IMR-90 (cell line): ENCODE measurements at regions not wholly inside any gene's neighbourhood (a gene's known extent, or its start where the extent isn't known, plus 50 kb on each side); places are given as distances from the start of the nearest gene placed in this dataset.

Experiments used
- ATAC-seq: fragments of 200-7000 bp; cut with Tn5 transposase; 2 replicates; pipeline ENCODE4 v1.9.1; 2020; ENCODE audit warnings: low read depth, mild to moderate bottlenecking, moderate library complexity
- BruUV-seq: library from RNA; stranded (reverse); fragments of 400-500 nt; replicated peaks from 2 replicates; lab custom pipeline; 2021; lab: Mats Ljungman, UMichigan
- CTCF ChIA-PET: fragments of 300-600 bp; formaldehyde crosslinking; extraction: SDS; loops from one replicate; lab custom pipeline; 2021; ENCODE audit warnings: antibody characterized with exemption; lab: Yijun Ruan, JAX
- POLR2A ChIA-PET: fragments of 300-600 bp; sonication (Branson Sonifier 250); formaldehyde crosslinking; loops from one replicate; lab custom pipeline; 2022; ENCODE audit warnings: antibody characterized with exemption; ENCODE audit not compliant: unreplicated experiment; lab: Charles Lee
- DNase-seq: peaks from one replicate; pipeline ENCODE4 v3.0.0; 2013
- H2AFZ ChIP-seq: replicated peaks from 2 replicates; pipeline ENCODE3; 2013; ENCODE audit warnings: low read length, mild to moderate bottlenecking; ENCODE audit not compliant: poor library complexity
- H2AK5ac ChIP-seq: 2 replicates; pipeline ENCODE4 v1.6.1; 2013; ENCODE audit warnings: low read depth, low read length, inconsistent platforms
- H2AK9ac ChIP-seq: replicated peaks from 2 replicates; pipeline ENCODE3; 2013; ENCODE audit warnings: mild to moderate bottlenecking, low read depth, low read length, moderate library complexity; ENCODE audit not compliant: poor library complexity
- H2BK120ac ChIP-seq: 2 replicates; pipeline ENCODE4 v1.6.1; 2013; ENCODE audit warnings: low read depth, low read length, inconsistent platforms
- H2BK15ac ChIP-seq: 3 replicates; pipeline ENCODE4 v1.6.1; 2013; ENCODE audit warnings: low read depth, low read length, inconsistent platforms
- H2BK20ac ChIP-seq: 2 replicates; pipeline ENCODE4 v1.6.1; 2013; ENCODE audit warnings: low read depth, mild to moderate bottlenecking, inconsistent platforms, low read length, moderate library complexity
- H2BK5ac ChIP-seq: 2 replicates; pipeline ENCODE4 v1.6.1; 2013; ENCODE audit warnings: mild to moderate bottlenecking, low read depth, low read length, inconsistent platforms; ENCODE audit not compliant: poor library complexity, severe bottlenecking
- H3K14ac ChIP-seq: replicated peaks from 2 replicates; pipeline ENCODE4 v1.6.1; 2013; ENCODE audit warnings: low read depth, low read length, inconsistent platforms
- H3K18ac ChIP-seq: 2 replicates; pipeline ENCODE4 v1.6.1; 2013; ENCODE audit warnings: low read depth, low read length, control low read depth
- H3K23ac ChIP-seq: 2 replicates; pipeline ENCODE4 v1.6.1; 2013; ENCODE audit warnings: low read depth, low read length, inconsistent platforms
- H3K27ac ChIP-seq: 2 replicates; pipeline ENCODE4 v1.5.1; 2013; ENCODE audit warnings: mild to moderate bottlenecking, control low read depth, low read length; ENCODE audit not compliant: insufficient read depth
- H3K27me3 ChIP-seq: 2 replicates; pipeline ENCODE4 v1.6.1; 2013; ENCODE audit warnings: low read length; ENCODE audit not compliant: control insufficient read depth, insufficient read depth
- H3K36me3 ChIP-seq: 2 replicates; pipeline ENCODE4 v1.6.1; 2013; ENCODE audit warnings: low read length, mixed read lengths; ENCODE audit not compliant: control insufficient read depth, insufficient read depth
- H3K4ac ChIP-seq: 2 replicates; pipeline ENCODE4 v1.6.1; 2013; ENCODE audit warnings: low read depth, low read length, inconsistent platforms
- H3K4me1 ChIP-seq: 2 replicates; pipeline ENCODE4 v1.6.1; 2013; ENCODE audit warnings: low read length, mixed read lengths; ENCODE audit not compliant: control insufficient read depth, insufficient read depth
- H3K4me2 ChIP-seq: 2 replicates; pipeline ENCODE4 v1.6.1; 2013; ENCODE audit warnings: low read depth, mild to moderate bottlenecking, control low read depth, low read length, moderate library complexity
- H3K4me3 ChIP-seq: 2 replicates; pipeline ENCODE4 v1.5.1; 2013; ENCODE audit warnings: low read depth, mild to moderate bottlenecking, control low read depth, low read length, moderate library complexity; ENCODE audit not compliant: insufficient read depth
- H3K56ac ChIP-seq: 2 replicates; pipeline ENCODE4 v1.6.1; 2013; ENCODE audit warnings: low read length, inconsistent platforms; ENCODE audit not compliant: insufficient read depth; ENCODE audit errors: extremely low read depth
- H3K79me1 ChIP-seq, 2 experiments: 2 replicates each; pipeline ENCODE4 v1.6.1; 2013; ENCODE audit warnings: low read length in 2 of 2, inconsistent platforms in 1 of 2, low read depth in 1 of 2
- H3K9ac ChIP-seq: 2 replicates; pipeline ENCODE4 v1.6.1; 2013; ENCODE audit warnings: low read depth, low read length, control low read depth
- H3K9me1 ChIP-seq: 2 replicates; pipeline ENCODE4 v1.6.1; 2013; ENCODE audit warnings: low read length, inconsistent platforms; ENCODE audit not compliant: insufficient read depth
- H3K9me3 ChIP-seq: 2 replicates; pipeline ENCODE4 v1.6.1; 2013; ENCODE audit warnings: low read length; ENCODE audit not compliant: control insufficient read depth, insufficient read depth
- H4K20me1 ChIP-seq: 2 replicates; pipeline ENCODE4 v1.6.1; 2013; ENCODE audit warnings: low read length, inconsistent platforms; ENCODE audit not compliant: insufficient read depth
- H4K5ac ChIP-seq: 2 replicates; pipeline ENCODE4 v1.6.1; 2013; ENCODE audit warnings: mild to moderate bottlenecking, low read depth, low read length, control low read depth
- H4K8ac ChIP-seq, 2 experiments: 2 replicates each; pipeline ENCODE4 v1.6.1; 2013; ENCODE audit warnings: low read depth in 2 of 2, low read length in 2 of 2, control low read depth in 1 of 2, inconsistent platforms in 1 of 2
- H4K91ac ChIP-seq: 2 replicates; pipeline ENCODE4 v1.6.1; 2013; ENCODE audit warnings: low read depth, low read length, inconsistent platforms; ENCODE audit not compliant: insufficient read depth
- BHLHE40 ChIP-seq: fragments of 150-350 bp; IDR thresholded peaks from 2 replicates; pipeline ENCODE4 v1.6.1; 2016; ENCODE audit warnings: mild to moderate bottlenecking, low read depth, low read length
- CEBPB ChIP-seq: IDR thresholded peaks from 2 replicates; pipeline ENCODE4 v1.6.1; 2012; ENCODE audit warnings: low read depth, low read length, improper control_type of control experiment
- FOS ChIP-seq: fragments of 150-350 bp; IDR thresholded peaks from 2 replicates; pipeline ENCODE4 v1.6.1; 2016; ENCODE audit warnings: low read depth, low read length
- MAZ ChIP-seq: IDR thresholded peaks from 2 replicates; pipeline ENCODE4 v1.6.1; 2012; ENCODE audit warnings: low read depth, mild to moderate bottlenecking, low read length, improper control_type of control experiment, moderate library complexity, borderline replicate concordance
- MXI1 ChIP-seq: IDR thresholded peaks from 2 replicates; pipeline ENCODE4 v1.6.1; 2012; ENCODE audit warnings: low read depth, mild to moderate bottlenecking, low read length, moderate library complexity, borderline replicate concordance
- NFE2L2 ChIP-seq: fragments of 150-350 bp; IDR thresholded peaks from 2 replicates; pipeline ENCODE4 v1.6.1; 2016; ENCODE audit warnings: low read depth, mild to moderate bottlenecking, low read length
- RAD21 ChIP-seq: IDR thresholded peaks from 2 replicates; pipeline ENCODE4 v1.6.1; 2012; ENCODE audit warnings: low read length, improper control_type of control experiment
- RFX5 ChIP-seq: IDR thresholded peaks from 2 replicates; pipeline ENCODE4 v1.8.0; 2012; ENCODE audit warnings: low read depth, mild to moderate bottlenecking, low read length, moderate library complexity
- SMC3 ChIP-seq: fragments of 150-350 bp; IDR thresholded peaks from 2 replicates; pipeline ENCODE4 v1.6.1; 2016; ENCODE audit warnings: low read depth, mild to moderate bottlenecking, antibody characterized with exemption, low read length, moderate library complexity
- USF2 ChIP-seq: fragments of 150-350 bp; IDR thresholded peaks from 2 replicates; pipeline ENCODE4 v1.6.1; 2017; ENCODE audit warnings: mild to moderate bottlenecking, antibody characterized with exemption, low read length, low read depth
- WGBS, 2 experiments: methylation state at CpG; one replicate each; pipeline versions ENCODE4 v1.1.5 to v1.1.7; 2013; ENCODE audit warnings: missing lambda C conversion rate in 2 of 2; ENCODE audit not compliant: insufficient read length in 1 of 2; ENCODE audit errors: extremely low coverage in 2 of 2; 5-methylcytosine and 5-hydroxymethylcytosine counted together
- dilution Hi-C: fragments of 300-500 bp; cut with HindIII; formaldehyde crosslinking; loops from one replicate; pipeline ENCODE4 v1.14.3; 2018; ENCODE audit warnings: low sequenced_read_pairs; ENCODE audit not compliant: unreplicated experiment
- in situ Hi-C: fragments of 300-500 bp; cut with MboI; formaldehyde crosslinking; loops from 3 replicates; pipeline ENCODE4 v1.14.3; 2019; ENCODE audit warnings: low sequenced_read_pairs, inconsistent platforms, mixed read lengths
- intact Hi-C: fragments of 100-400 bp; cut with micrococcal nuclease; formaldehyde crosslinking; loops from 2 replicates; pipeline ENCODE4 v1.10.0; 2022
- TF ChIP-seq, protein P1 (sequence below): fragments of 150-350 bp; IDR thresholded peaks from 2 replicates; pipeline ENCODE4 v1.6.1; 2016; ENCODE audit warnings: low read depth, mild to moderate bottlenecking, low read length, moderate library complexity, borderline replicate concordance

DNA sequence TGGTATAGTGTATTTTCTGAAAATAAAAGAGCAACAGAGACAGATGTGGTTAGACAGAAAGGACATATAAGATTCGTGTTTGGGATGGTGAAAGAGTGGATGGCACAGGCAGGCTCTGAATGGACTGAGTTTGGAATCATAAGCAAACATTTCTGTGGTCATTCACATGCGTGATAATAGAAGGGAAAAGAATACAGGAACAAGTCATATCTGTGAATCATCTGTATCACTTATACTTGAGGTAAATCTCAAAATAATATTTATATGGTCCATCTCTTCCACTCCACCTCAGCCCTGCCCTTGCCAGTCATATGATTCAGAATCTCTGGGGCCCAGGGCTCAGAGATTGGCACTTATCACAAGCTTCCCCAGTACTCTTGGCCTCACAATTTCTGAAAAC is 535.1 kb downstream of the BCKDHB start:
- peak; percentile 81 for DNase-seq
- no peak overlapping the region; the same call in 1 of the 2 replicates for H3K4me2 ChIP-seq
- H2AFZ ChIP-seq: peak overlapping the region; percentile 67
- peak overlapping the region; percentile 74; the same call in 1 of the 2 replicates for H4K5ac ChIP-seq
- dilution Hi-C loops (no loop called here), intact Hi-C loops (no loop called here), in situ Hi-C loops (no loop called here)
- WGBS, 2 experiments: no CpG with 5 or more reads among the region's 2 CpGs
- peak overlapping the region; percentile 96; the same call in 1 of the 2 replicates for H3K18ac ChIP-seq
- H2BK15ac ChIP-seq: peak overlapping the region; percentile 79; the same call in 2 of the 3 replicates
- H2BK5ac ChIP-seq: peak overlapping the region; percentile 80
- ATAC-seq: peak; percentile 24; the same call in 1 of the 2 replicates
- H2BK120ac ChIP-seq: peak overlapping the region; percentile 60; the same call in 1 of the 2 replicates
- peak overlapping the region; percentile 68 for H2AK5ac ChIP-seq
- peak overlapping the region; percentile 51 to 67 for H4K8ac ChIP-seq
- H4K20me1 ChIP-seq: no peaks in the 10 kb centered on the region
- no peak overlapping the region for H3K4me3 ChIP-seq
- no peaks in the 10 kb centered on the region for H3K9me3 ChIP-seq
- no peak overlapping the region for H3K27ac ChIP-seq
- H3K56ac ChIP-seq: 0 out of 2 replicates have a peak overlapping the region, but pooled peaks have one; percentile 18
- H3K36me3 ChIP-seq: no peaks in the 10 kb centered on the region
- BruUV-seq: no TSS peak
- POLR2A ChIA-PET: no interaction called here
- TF ChIP-seq USF2 (no peak), SMC3 (no peak), MXI1 (no peak), RFX5 (no peak), CEBPB (peak; percentile 27; the same call in 1 of the 2 replicates), BHLHE40 (no peak; the same call in 1 of the 2 replicates), MAZ (no peak), RAD21 (no peak), NFE2L2 (no peak), FOS (peak; percentile 46; the same call in 1 of the 2 replicates)
- TF ChIP-seq, protein P1, sequence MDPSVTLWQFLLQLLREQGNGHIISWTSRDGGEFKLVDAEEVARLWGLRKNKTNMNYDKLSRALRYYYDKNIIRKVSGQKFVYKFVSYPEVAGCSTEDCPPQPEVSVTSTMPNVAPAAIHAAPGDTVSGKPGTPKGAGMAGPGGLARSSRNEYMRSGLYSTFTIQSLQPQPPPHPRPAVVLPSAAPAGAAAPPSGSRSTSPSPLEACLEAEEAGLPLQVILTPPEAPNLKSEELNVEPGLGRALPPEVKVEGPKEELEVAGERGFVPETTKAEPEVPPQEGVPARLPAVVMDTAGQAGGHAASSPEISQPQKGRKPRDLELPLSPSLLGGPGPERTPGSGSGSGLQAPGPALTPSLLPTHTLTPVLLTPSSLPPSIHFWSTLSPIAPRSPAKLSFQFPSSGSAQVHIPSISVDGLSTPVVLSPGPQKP: no peak
- no peaks in the 10 kb centered on the region for H3K79me1 ChIP-seq
- H3K27me3 ChIP-seq: no peaks in the 10 kb centered on the region
- H3K14ac ChIP-seq: peak overlapping the region; percentile 87; the same call in 1 of the 2 replicates
- H3K9me1 ChIP-seq: peaks cover 2% of the 10 kb centered on the region; the same call in 1 of the 2 replicates
- H3K4ac ChIP-seq: peak overlapping the region; percentile 46; the same call in 1 of the 2 replicates
- CTCF ChIA-PET: no interaction called here
- peak overlapping the region; percentile 74; the same call in 1 of the 2 replicates for H3K23ac ChIP-seq
- no peak overlapping the region for H2AK9ac ChIP-seq
- no peak overlapping the region for H3K9ac ChIP-seq
- H2BK20ac ChIP-seq: peak overlapping the region; percentile 75; the same call in 1 of the 2 replicates
- H3K4me1 ChIP-seq: peaks cover 9% of the 10 kb centered on the region; the same call in 1 of the 2 replicates
- peak overlapping the region; percentile 78; the same call in 1 of the 2 replicates for H4K91ac ChIP-seq
